Stomach (tissue), 8 donors: ENCODE measurements at regions not wholly inside any gene's neighbourhood (a gene's known extent, or its start where the extent isn't known, plus 50 kb on each side); places are given as distances from the start of the nearest gene placed in this dataset.

Experiments used
- DNase-seq, 2 donors: peaks; one replicate each; pipeline versions ENCODE4 v3.0.0 to v3.0.0-alpha.2; 2013 to 2019
- H3K27ac ChIP-seq, 5 donors: fragments of 200-600 bp in 4 of 5; sonication (generic) in 4 of 5; one replicate each; pipeline ENCODE4 v1.5.1; 2013 to 2019; ENCODE audit warnings: mild to moderate bottlenecking in 1 of 5, moderate library complexity in 1 of 5
- H3K27me3 ChIP-seq, 3 donors: fragments of 200-600 bp; sonication (generic); one replicate each; pipeline ENCODE4 v1.5.1; 2017 to 2019; ENCODE audit warnings: mixed run types in 1 of 3
- H3K36me3 ChIP-seq, 4 donors: fragments of 200-600 bp; sonication (generic); 1 replicate in 3 of 4; 2 replicates in 1 of 4; pipeline ENCODE4 v1.5.1; 2016 to 2019
- H3K4me1 ChIP-seq, 4 donors: fragments of 200-600 bp; sonication (generic); one replicate each; pipeline ENCODE4 v1.5.1; 2016 to 2019
- H3K4me3 ChIP-seq, 4 donors: fragments of 200-600 bp; sonication (generic) in 3 of 4; one replicate each; pipeline ENCODE4 v1.5.1; 2016 to 2019; ENCODE audit warnings: mild to moderate bottlenecking in 1 of 4
- H3K9me3 ChIP-seq, 4 donors: fragments of 200-600 bp; sonication (generic); one replicate each; pipeline ENCODE4 v1.5.1; 2016 to 2019
- EP300 ChIP-seq: sonication (generic); formaldehyde crosslinking; IDR thresholded peaks from one replicate; pipeline ENCODE4 v1.6.1; 2017; ENCODE audit warnings: antibody characterized with exemption
- POLR2A ChIP-seq, 4 donors: fragments of 450-650 bp; IDR thresholded peaks; one replicate each; pipeline ENCODE4 v1.6.1; 2016; ENCODE audit warnings: antibody characterized with exemption in 4 of 4, control low read depth in 2 of 4, mild to moderate bottlenecking in 1 of 4, moderate library complexity in 1 of 4
- POLR2AphosphoS5 ChIP-seq, 3 donors: sonication (generic); formaldehyde crosslinking; IDR thresholded peaks; one replicate each; pipeline ENCODE4 v1.6.1; 2016; ENCODE audit warnings: antibody characterized with exemption in 3 of 3
- WGBS, 5 donors: extraction: QIAGEN DNeasy Blood & Tissue Kit in 3 of 5; methylation state at CpG; one replicate each; pipeline versions ENCODE4 v1.1.5 to v1.1.7; 2013 to 2018; 5-methylcytosine and 5-hydroxymethylcytosine counted together
- intact Hi-C: fragments of 100-400 bp; cut with DNase I; formaldehyde crosslinking; loops from one replicate; pipeline ENCODE4 v1.15.1; 2023; ENCODE audit warnings: low total_unique reads
- TF ChIP-seq, protein P1 (sequence below), 7 experiments: fragments of 450-650 bp in 4 of 7; fragments of 200-600 bp in 3 of 7; sonication (generic) in 3 of 7; IDR thresholded peaks; one replicate each; pipeline ENCODE4 v1.5.1; 2016 to 2019; ENCODE audit warnings: antibody characterized with exemption in 7 of 7, control low read depth in 2 of 7, mild to moderate bottlenecking in 1 of 7
- donor health status: healthy with polysubstance abuse.
- donor health status: Bipolar disorder and iron deficiency.
- donor health status: healthy.

DNA sequence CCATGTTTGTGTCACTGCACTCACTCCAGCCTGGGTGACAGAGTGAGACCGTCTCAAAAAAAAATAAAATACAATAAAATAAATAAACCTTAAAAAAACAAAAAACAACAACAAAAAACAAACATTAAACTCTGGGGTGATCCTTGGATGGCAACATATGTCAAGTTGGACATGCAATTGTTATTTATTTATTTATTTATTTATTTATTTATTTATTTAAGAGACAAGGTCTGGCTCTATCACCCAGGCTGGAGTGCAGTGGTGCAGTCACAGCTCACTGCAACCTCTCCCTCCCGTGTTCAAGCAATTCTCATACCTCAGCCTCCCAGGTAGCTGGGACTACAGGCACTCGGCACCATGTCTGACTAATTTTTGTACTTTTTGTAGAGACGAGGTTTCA, 275.5 kb downstream of the VPS13C start:
- no peaks in the 10 kb centered on the region for H3K4me1 ChIP-seq
- DNase-seq, result no peak
- peaks cover 0 to 12% (median 4%) of the 10 kb centered on the region in 3 donors for H3K27me3 ChIP-seq
- no peak overlapping the region for H3K4me3 ChIP-seq
- WGBS, 5 donors, result 83 to 94% (median 87%) methylated on average over 4 of the region's 4 CpGs
- H3K27ac ChIP-seq, result no peak overlapping the region
- peaks cover 0 to 12% (median 6%) of the 10 kb centered on the region in 4 donors for H3K9me3 ChIP-seq
- TF ChIP-seq POLR2AphosphoS5 (IDR thresholded peaks at IDR 0.05), result no peak
- TF ChIP-seq EP300, result no peak
- TF ChIP-seq, protein P1, sequence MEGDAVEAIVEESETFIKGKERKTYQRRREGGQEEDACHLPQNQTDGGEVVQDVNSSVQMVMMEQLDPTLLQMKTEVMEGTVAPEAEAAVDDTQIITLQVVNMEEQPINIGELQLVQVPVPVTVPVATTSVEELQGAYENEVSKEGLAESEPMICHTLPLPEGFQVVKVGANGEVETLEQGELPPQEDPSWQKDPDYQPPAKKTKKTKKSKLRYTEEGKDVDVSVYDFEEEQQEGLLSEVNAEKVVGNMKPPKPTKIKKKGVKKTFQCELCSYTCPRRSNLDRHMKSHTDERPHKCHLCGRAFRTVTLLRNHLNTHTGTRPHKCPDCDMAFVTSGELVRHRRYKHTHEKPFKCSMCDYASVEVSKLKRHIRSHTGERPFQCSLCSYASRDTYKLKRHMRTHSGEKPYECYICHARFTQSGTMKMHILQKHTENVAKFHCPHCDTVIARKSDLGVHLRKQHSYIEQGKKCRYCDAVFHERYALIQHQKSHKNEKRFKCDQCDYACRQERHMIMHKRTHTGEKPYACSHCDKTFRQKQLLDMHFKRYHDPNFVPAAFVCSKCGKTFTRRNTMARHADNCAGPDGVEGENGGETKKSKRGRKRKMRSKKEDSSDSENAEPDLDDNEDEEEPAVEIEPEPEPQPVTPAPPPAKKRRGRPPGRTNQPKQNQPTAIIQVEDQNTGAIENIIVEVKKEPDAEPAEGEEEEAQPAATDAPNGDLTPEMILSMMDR (IDR thresholded peaks at IDR 0.05), result no peak
- no peak for TF ChIP-seq POLR2A (IDR thresholded peaks at IDR 0.05)
- no peaks in the 10 kb centered on the region for H3K36me3 ChIP-seq
- intact Hi-C loops, result no loop called here

DNA sequence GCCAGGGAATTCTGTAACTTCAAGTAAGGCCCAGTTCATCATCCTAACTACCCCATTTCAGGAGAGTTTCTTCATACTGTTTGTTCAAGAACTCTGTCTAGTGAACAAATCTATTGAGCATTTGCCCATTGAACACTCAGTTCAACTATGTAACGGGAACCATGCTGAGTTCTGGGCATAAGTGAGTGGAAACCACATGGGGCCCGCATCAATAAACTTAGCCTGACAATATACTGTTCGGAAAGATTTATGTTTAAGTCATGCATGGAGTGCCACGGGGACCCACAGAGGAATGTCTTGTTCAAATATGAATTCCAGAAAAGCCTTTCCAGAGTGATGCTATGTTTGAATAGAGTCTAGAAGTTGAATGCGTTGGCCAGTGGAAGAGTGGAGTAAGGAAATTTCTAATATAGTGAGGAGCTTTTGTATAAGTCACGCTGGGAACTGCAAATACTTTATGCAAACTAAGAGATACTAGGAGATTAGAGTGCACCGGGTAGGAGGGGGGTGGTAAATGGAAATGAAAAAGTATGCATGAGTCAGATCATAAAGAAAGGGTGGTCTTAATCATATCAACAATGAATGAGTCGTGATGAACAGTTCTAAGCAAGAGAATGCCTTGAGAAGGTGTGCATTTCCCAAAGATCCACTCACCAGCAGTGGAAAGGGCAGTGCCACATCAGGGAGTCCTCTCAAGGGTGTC, 279.8 kb downstream of the VPS13C start:
- no peaks in the 10 kb centered on the region for H3K4me1 ChIP-seq
- DNase-seq, result no peak
- H3K27me3 ChIP-seq, result peaks cover 0 to 28% (median 4%) of the 10 kb centered on the region in 3 donors
- no peaks in the 10 kb centered on the region for H3K36me3 ChIP-seq
- no peak for TF ChIP-seq POLR2AphosphoS5 (IDR thresholded peaks at IDR 0.05)
- TF ChIP-seq, protein P1 (IDR thresholded peaks at IDR 0.05), result no peak
- TF ChIP-seq EP300, result no peak
- no peak for TF ChIP-seq POLR2A (IDR thresholded peaks at IDR 0.05)
- H3K9me3 ChIP-seq, result no peaks in the 10 kb centered on the region
- no peak overlapping the region for H3K4me3 ChIP-seq
- no peak overlapping the region for H3K27ac ChIP-seq
- 56 to 67% (median 63%) methylated on average over 8 of the region's 8 CpGs for WGBS, 5 donors
- intact Hi-C loops, result no loop called here

DNA sequence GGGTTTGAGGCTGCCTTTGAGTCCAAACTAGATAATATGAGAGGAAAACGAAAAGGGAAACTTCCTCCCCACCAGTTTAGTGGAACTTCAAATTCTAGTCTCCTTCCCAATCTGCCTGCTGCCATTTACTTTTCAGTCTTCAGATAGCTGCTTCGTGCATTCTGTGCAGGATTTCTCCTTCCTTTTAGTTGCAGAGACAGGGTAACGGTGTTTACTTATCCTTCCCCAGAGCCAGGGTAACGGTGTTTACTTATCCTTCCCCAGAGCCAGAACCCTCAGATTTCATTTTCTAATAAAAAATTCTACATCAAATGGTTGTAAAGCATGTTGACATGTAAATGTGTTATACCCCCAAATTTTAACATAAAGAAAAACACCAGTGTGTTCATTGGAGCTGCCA, 282.6 kb downstream of the VPS13C start:
- intact Hi-C loops, result no loop called here
- Histone ChIP-seq H3K27ac (no peak overlapping the region), H3K4me3 (no peak overlapping the region), H3K9me3 (peaks cover 0 to under 1% (median 0%) of the 10 kb centered on the region in 4 donors), H3K4me1 (no peaks in the 10 kb centered on the region), H3K27me3 (peaks cover 0 to 28% (median 4%) of the 10 kb centered on the region in 3 donors), H3K36me3 (no peaks in the 10 kb centered on the region)
- no peak for TF ChIP-seq EP300
- TF ChIP-seq POLR2A (IDR thresholded peaks at IDR 0.05), result no peak
- TF ChIP-seq, protein P1 (IDR thresholded peaks at IDR 0.05), result no peak
- TF ChIP-seq POLR2AphosphoS5 (IDR thresholded peaks at IDR 0.05), result no peak
- no peak for DNase-seq
- WGBS, 5 donors, result 9 to 35% (median 27%) methylated on average over 4 of the region's 4 CpGs

GRCh38 chr15:61769557-61769956, 290.7 kb downstream of the VPS13C start:
- Histone ChIP-seq H3K36me3 (no peaks in the 10 kb centered on the region), H3K4me3 (no peak overlapping the region), H3K27ac (no peak overlapping the region), H3K4me1 (no peaks in the 10 kb centered on the region), H3K27me3 (no peaks in the 10 kb centered on the region), H3K9me3 (peaks cover 0 to 15% (median 8%) of the 10 kb centered on the region in 4 donors)
- intact Hi-C loops, result no loop called here
- TF ChIP-seq POLR2AphosphoS5 (IDR thresholded peaks at IDR 0.05), result no peak
- no peak for TF ChIP-seq EP300
- TF ChIP-seq, protein P1 (IDR thresholded peaks at IDR 0.05), result no peak
- TF ChIP-seq POLR2A (IDR thresholded peaks at IDR 0.05), result no peak
- whole genome bisulfite sequencing, 5 donors, result 81 to 94% (median 89%) methylated on average over 2 of the region's 2 CpGs
- DNase-seq, result no peak
